SU-DHL-6 (cell line): ENCODE measurements at regions not wholly inside any gene's neighbourhood (a gene's known extent, or its start where the extent isn't known, plus 50 kb on each side); places are given as distances from the start of the nearest gene placed in this dataset.

Experiments
- H2AFZ ChIP-seq: fragments of 200-600 bp; sonication (generic); 2 replicates; pipeline ENCODE4 v1.6.1; 2014; ENCODE audit warnings: low read depth, mild to moderate bottlenecking, moderate library complexity, mixed read lengths, antibody characterized with exemption, low read length; ENCODE audit not compliant: severe bottlenecking
- H3F3A ChIP-seq: fragments of 200-600 bp; shearing (Covaris generic); 2 replicates; pipeline ENCODE4 v1.6.0; 2016; ENCODE audit warnings: antibody characterized with exemption, mild to moderate bottlenecking; ENCODE audit not compliant: insufficient read depth
- H3K27ac ChIP-seq: fragments of 200-600 bp; sonication (generic); 2 replicates; pipeline ENCODE4 v1.5.1; 2016; ENCODE audit warnings: low read depth, mild to moderate bottlenecking, low read length, moderate library complexity, mixed read lengths
- H3K27me3 ChIP-seq: fragments of 200-600 bp; sonication (generic), shearing (Covaris generic); 2 replicates; pipeline ENCODE4 v1.6.0; 2014; ENCODE audit warnings: mild to moderate bottlenecking, low read length
- H3K36me3 ChIP-seq: fragments of 200-600 bp; sonication (generic); 2 replicates; pipeline ENCODE4 v1.6.1; 2014; ENCODE audit warnings: mild to moderate bottlenecking, low read length, mixed read lengths
- H3K4me2 ChIP-seq: fragments of 300-600, 200-600 bp; shearing (Covaris generic), sonication (generic); 2 replicates; pipeline ENCODE4 v1.6.0; 2014; ENCODE audit warnings: low read length, low read depth, mild to moderate bottlenecking; ENCODE audit not compliant: poor library complexity, severe bottlenecking
- H3K4me3 ChIP-seq: fragments of 200-600 bp; sonication (generic); 2 replicates; pipeline ENCODE4 v1.5.1; 2014; ENCODE audit warnings: antibody characterized with exemption, low read length, mild to moderate bottlenecking, mixed read lengths; ENCODE audit not compliant: insufficient read depth, poor library complexity, severe bottlenecking
- H3K79me2 ChIP-seq: fragments of 200-600 bp; sonication (generic); 2 replicates; pipeline ENCODE4 v1.6.1; 2014; ENCODE audit warnings: mild to moderate bottlenecking, low read length, moderate library complexity; ENCODE audit not compliant: insufficient read depth
- H3K9ac ChIP-seq: fragments of 200-600 bp; sonication (generic); 2 replicates; pipeline ENCODE4 v1.7.0; 2014; ENCODE audit warnings: mild to moderate bottlenecking, low read length
- H3K9me2 ChIP-seq: fragments of 200-600 bp; sonication (generic); replicated peaks from 2 replicates; pipeline ENCODE4 v1.6.1; 2014; ENCODE audit warnings: low read length; ENCODE audit not compliant: insufficient read depth
- H3K9me3 ChIP-seq: fragments of 200-600 bp; sonication (generic); 2 replicates; pipeline ENCODE4 v1.6.1; 2014; ENCODE audit warnings: low read length, mixed read lengths; ENCODE audit not compliant: insufficient read depth
- H4K20me1 ChIP-seq: fragments of 200-600 bp; sonication (generic); 2 replicates; pipeline ENCODE4 v1.6.1; 2014; ENCODE audit warnings: low read depth, mild to moderate bottlenecking, antibody characterized with exemption, low read length, moderate library complexity, mixed read lengths
- EZH2phosphoT487 ChIP-seq: fragments of 200-600 bp; sonication (generic), shearing (Covaris generic); conservative IDR thresholded peaks from 2 replicates; pipeline ENCODE4 v1.6.1; 2018; ENCODE audit warnings: mild to moderate bottlenecking, antibody characterized with exemption, low read length, moderate library complexity, mixed read lengths
- TF ChIP-seq, protein P1 (sequence below): fragments of 200-600 bp; sonication (generic); IDR thresholded peaks from one replicate; pipeline ENCODE4 v1.5.1; 2017; ENCODE audit warnings: antibody characterized with exemption, mild to moderate bottlenecking, low read length, moderate library complexity; ENCODE audit not compliant: insufficient read depth, poor library complexity, severe bottlenecking

DNA sequence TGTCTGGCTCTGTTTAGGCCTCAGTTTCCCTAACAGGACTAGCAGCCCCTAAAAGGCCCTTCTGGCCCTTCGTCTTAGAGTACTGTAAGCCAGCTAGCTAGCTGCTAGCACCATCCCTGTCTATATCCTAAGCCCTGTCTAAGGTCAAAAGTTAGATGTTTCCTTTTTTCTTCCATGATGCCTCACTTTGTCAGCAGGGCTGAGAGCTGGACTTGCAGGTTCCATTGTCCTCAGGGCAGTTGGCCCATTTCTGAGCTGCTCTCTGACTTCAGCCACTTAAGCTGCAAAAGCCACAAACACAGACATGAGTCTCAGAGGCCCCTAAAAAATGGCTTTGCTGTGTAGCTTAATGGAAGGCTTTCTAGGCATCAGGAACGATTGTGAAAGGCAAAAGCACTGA is 187.7 kb downstream of the CBLN1 start:
- no peaks in the 10 kb centered on the region for H3K9me3 ChIP-seq
- H3K27ac ChIP-seq: no peak overlapping the region
- TF ChIP-seq EZH2phosphoT487: no peak
- TF ChIP-seq, protein P1, sequence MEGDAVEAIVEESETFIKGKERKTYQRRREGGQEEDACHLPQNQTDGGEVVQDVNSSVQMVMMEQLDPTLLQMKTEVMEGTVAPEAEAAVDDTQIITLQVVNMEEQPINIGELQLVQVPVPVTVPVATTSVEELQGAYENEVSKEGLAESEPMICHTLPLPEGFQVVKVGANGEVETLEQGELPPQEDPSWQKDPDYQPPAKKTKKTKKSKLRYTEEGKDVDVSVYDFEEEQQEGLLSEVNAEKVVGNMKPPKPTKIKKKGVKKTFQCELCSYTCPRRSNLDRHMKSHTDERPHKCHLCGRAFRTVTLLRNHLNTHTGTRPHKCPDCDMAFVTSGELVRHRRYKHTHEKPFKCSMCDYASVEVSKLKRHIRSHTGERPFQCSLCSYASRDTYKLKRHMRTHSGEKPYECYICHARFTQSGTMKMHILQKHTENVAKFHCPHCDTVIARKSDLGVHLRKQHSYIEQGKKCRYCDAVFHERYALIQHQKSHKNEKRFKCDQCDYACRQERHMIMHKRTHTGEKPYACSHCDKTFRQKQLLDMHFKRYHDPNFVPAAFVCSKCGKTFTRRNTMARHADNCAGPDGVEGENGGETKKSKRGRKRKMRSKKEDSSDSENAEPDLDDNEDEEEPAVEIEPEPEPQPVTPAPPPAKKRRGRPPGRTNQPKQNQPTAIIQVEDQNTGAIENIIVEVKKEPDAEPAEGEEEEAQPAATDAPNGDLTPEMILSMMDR: no peak

DNA sequence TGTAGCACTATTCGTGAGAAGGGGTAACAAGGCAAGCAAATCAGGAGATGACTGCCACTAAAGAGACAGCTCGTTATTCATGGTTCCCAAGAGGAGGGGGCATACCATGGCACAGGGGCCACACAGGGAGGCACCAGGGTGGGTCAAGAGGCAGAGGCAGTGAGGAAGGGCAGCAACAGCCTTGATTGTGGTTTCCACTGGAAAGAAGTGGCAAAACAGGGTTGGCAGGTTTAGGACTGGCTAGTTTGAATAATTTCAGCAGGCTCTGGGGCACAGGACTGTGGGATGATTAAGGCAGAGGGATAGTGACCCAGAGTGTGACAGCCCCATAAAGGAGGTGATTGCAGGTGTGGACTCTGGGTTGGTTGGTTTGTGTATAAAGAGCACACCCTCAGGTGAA is 188.9 kb downstream of the CBLN1 start:
- TF ChIP-seq EZH2phosphoT487: no peak
- TF ChIP-seq, protein P1: no peak
- Histone ChIP-seq H3K9me2 (no peaks in the 10 kb centered on the region), H3K27me3 (no peaks in the 10 kb centered on the region), H2AFZ (no peak overlapping the region), H4K20me1 (no peaks in the 10 kb centered on the region), H3F3A (no peaks in the 10 kb centered on the region), H3K4me2 (no peak overlapping the region), H3K27ac (no peak overlapping the region), H3K79me2 (no peaks in the 10 kb centered on the region), H3K9me3 (no peaks in the 10 kb centered on the region), H3K9ac (no peak overlapping the region), H3K4me3 (no peak overlapping the region), H3K36me3 (no peaks in the 10 kb centered on the region)

More for the DNA sequence above, 187.7 kb downstream of the CBLN1 start:
- no peaks in the 10 kb centered on the region for H3K79me2 ChIP-seq
- H3K36me3 ChIP-seq: no peaks in the 10 kb centered on the region
- H3F3A ChIP-seq: no peaks in the 10 kb centered on the region
- H3K9ac ChIP-seq: no peak overlapping the region
- no peak overlapping the region for H3K4me3 ChIP-seq
- no peak overlapping the region for H3K4me2 ChIP-seq
- H3K27me3 ChIP-seq: no peaks in the 10 kb centered on the region
- no peaks in the 10 kb centered on the region for H4K20me1 ChIP-seq
- no peak overlapping the region for H2AFZ ChIP-seq
- no peaks in the 10 kb centered on the region for H3K9me2 ChIP-seq

DNA sequence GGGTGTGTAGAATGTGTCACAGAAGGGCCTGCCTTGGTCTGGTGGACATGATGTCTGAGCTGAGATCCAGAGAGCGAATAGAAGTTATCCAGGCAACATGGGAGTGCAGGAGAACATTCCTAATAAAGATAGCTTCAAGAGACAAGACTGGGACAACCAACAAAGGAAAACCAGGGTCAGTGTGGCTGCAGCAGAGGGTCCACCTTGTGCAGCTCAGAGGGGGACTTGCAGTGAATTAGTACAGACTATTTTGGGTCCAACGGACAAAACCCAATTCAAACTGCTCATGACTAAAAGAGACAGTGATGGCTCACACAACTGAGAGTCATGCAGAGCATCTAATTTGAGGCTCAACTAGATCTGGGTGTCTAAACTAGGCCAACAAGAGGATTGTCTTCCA is 192.1 kb downstream of the CBLN1 start:
- no peaks in the 10 kb centered on the region for H3K36me3 ChIP-seq
- peaks cover 9% of the 10 kb centered on the region; the same call in 1 of the 2 replicates for H3K9me3 ChIP-seq
- no peaks in the 10 kb centered on the region for H3K27me3 ChIP-seq
- no peaks in the 10 kb centered on the region for H3F3A ChIP-seq
- H3K9ac ChIP-seq: no peak overlapping the region
- no peaks in the 10 kb centered on the region for H3K79me2 ChIP-seq
- H2AFZ ChIP-seq: no peak overlapping the region
- no peak overlapping the region for H3K4me3 ChIP-seq
- H4K20me1 ChIP-seq: no peaks in the 10 kb centered on the region
- no peak overlapping the region for H3K4me2 ChIP-seq
- TF ChIP-seq, protein P1: no peak
- TF ChIP-seq EZH2phosphoT487: no peak
- no peaks in the 10 kb centered on the region for H3K9me2 ChIP-seq
- H3K27ac ChIP-seq: no peak overlapping the region

DNA sequence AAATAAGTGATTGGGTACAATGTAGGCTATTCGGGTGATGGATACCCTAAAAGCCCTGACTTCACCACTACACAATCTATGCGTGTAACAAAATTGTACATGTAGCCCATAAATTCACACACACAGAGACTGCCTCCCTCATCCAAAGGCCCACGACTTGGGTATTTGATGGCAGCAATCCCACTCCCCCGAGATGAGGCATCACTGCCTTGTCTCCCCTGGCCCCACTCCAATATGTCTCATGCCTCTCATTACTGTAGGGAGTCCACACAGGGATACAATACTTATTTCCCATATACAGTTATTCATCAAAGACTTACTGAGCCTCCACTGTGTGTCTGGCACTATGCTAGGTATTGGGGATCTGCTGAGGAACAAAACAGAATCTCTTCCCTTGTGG is 192.6 kb downstream of the CBLN1 start:
- Histone ChIP-seq H3K9ac (no peak overlapping the region), H3K9me2 (no peaks in the 10 kb centered on the region), H2AFZ (no peak overlapping the region), H3K27me3 (no peaks in the 10 kb centered on the region), H3K4me3 (no peak overlapping the region), H4K20me1 (no peaks in the 10 kb centered on the region), H3F3A (no peaks in the 10 kb centered on the region), H3K27ac (no peak overlapping the region), H3K4me2 (no peak overlapping the region), H3K9me3 (peaks cover 10% of the 10 kb centered on the region; the same call in 1 of the 2 replicates), H3K36me3 (no peaks in the 10 kb centered on the region), H3K79me2 (no peaks in the 10 kb centered on the region)
- no peak for TF ChIP-seq EZH2phosphoT487
- TF ChIP-seq, protein P1: no peak
